AG20443 (cell line): ENCODE measurements at regions not wholly inside any gene's neighbourhood (a gene's known extent, or its start where the extent isn't known, plus 50 kb on each side); places are given as distances from the start of the nearest gene placed in this dataset.

Experiments used
- DNase-seq: peaks from one replicate; pipeline ENCODE4 v3.0.0; 2012; ENCODE audit warnings: low spot score, mixed read lengths

GRCh38 chr16:6498858-6499257 is 833.8 kb upstream of the RBFOX1 start:
- DNase-seq: no peak

DNA sequence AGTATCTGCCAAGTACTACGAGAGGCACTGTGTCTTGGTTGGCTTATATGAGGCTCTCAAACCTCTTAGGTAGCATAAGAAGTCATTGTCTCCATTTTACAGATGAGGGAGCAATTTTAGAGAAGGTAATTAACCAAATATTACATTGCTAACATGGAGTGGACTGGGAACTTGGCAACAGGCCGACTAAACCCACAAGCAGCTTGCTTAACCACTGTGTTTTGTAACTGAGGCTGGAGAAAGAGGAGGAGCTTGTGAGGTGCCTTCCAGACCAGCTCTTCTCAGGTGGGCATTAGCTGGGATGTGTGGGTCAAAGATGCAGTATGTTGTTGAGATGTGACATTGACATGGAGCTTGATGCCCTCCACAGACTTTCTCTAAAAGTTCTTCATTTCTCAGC is 835.6 kb upstream of the RBFOX1 start:
- no peak for DNase-seq

- no peak for DNase-seq
Observed at GRCh38 chr16:6495486-6496210, 837.0 kb upstream of the RBFOX1 start.

DNA sequence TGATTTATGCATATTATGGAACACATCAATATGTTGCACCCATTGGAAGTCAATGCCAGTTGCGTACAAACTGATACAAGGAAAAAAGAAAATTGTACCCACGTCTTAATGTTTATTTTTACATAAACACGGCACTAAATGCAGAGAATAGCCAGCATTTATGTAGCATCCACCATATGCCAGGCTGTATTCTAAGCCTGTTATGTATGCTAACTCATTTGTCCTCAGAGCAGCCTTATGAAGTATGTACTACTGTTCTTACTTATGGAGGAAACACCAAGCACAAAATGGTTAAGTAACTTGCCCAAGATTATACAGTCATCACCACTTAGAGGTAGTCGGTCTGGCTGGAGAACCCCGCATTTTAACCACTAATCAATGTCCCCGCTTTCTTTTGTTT is 837.9 kb upstream of the RBFOX1 start:
- no peak for DNase-seq

- no peak for DNase-seq
Observed at GRCh38 chr16:6493555-6493954, 839.1 kb upstream of the RBFOX1 start.

- no peak for DNase-seq
Observed at GRCh38 chr16:6492742-6493141, 839.9 kb upstream of the RBFOX1 start.

DNA sequence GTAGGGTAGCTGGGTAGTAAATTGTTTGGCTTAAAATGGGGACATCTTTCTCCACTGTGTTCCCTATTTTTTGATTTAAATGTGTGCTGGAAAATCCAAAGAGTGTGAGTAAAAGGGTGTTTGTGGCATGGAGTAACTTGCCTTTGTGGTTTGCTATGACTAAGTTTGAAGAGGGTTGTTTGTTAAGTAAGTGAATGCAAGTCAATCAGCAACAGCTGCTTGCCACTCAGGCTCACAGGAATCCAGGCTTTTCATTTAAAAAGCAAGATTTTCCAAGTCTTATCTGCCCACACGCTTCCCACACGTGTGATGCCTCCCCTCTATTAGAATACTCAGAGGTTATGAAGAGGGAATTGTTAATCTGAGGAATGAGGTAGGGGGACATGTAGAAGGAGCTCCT is 847.7 kb upstream of the RBFOX1 start:
- no peak for DNase-seq

DNA sequence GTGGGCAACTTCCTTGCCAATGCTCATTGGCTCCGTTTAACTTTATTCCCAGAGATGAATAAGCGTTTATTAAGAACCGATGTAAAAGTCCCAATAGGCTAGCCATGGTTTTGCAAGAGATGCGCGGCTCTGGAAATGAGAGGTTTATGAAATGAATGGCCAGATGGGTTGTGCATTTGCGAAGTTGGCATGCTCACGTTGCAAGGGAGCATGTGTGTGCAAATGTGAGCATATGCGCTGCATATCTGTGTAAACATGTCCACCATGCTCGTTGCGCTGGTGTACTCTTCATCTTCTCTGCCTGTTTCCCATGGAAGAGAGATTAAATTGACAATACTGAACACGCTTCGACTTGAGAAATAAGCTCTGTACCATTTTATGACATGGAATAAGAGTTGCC is 848.6 kb upstream of the RBFOX1 start:
- no peak for DNase-seq

- no peak for DNase-seq
Observed at GRCh38 chr16:6483469-6484033, 849.1 kb upstream of the RBFOX1 start.

- no peak for DNase-seq
Observed at GRCh38 chr16:6482696-6483468, 849.8 kb upstream of the RBFOX1 start.

DNA sequence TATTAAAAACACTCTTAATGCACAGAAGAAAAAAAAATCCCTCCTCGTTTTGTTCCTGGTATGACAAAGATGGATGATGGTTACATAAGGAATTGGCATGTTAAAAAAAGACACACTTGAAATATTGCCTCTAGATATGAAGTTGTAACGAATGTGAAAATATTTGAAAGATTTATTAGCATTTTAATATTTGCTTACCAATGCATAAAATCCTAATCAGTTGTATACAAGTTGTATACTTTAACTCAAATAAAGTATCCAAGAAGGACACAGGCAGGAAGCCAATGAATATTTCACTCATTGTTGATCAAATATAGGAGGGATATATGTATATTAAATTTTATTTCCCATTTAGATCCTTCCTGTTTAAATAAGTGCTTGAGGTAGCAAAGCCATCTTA is 850.8 kb upstream of the RBFOX1 start:
- no peak for DNase-seq

DNA sequence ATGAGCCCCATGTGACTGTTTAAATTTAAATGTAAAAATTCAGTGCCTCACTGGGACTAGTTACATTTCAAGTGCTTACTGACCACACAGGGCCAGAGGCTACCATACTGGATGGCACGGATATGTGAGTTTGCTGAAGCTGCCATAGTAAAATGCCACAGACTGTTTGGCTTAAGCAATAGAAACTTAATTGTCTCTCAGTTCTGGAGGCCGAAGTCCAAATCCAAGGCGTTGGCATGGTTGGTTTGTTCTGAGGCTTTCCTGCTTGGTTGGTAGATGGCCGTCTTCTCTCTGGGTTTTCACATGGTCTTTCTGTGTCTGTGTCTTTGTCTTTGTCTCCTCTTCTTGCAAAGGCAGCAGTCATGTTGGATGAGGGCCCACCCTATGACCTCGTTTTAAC is 878.9 kb upstream of the RBFOX1 start:
- no peak for DNase-seq

DNA sequence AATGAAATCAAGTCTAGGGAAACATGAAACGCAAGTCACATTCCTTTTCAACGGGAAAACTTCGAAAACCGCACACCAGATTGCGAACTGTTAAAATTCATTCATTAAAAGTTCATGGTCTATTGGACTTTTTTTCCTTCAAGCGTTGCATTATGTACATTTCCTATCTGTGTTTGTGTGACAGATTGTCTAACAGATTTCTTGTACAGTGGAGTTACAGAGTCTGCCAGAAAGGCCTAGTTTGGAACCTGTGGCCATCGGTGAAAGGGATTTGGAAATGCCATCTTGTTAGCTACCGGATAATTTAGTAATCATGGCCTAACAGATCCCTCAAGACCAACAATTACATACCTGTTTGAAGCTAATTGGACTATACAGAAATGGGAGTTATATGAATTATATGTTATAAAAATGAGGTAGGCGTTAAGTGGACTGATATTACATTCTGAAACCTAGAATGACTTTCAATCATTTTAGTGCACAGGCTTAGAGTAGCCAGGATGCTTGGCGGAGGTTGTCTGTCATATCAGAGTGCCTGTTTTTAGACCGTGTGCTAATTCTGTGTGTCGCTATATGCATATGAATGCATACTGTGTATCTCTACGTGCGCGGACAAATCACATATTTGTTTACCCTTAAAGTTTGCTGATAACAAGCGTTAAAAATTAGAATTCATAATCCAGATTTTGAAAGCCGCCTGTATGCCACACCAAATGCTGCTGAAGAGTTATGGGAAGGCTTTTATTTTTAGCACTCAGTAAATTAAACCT is 885.4 kb upstream of the RBFOX1 start:
- no peak for DNase-seq

- no peak for DNase-seq
Observed at GRCh38 chr16:6446370-6446769, 886.3 kb upstream of the RBFOX1 start.

DNA sequence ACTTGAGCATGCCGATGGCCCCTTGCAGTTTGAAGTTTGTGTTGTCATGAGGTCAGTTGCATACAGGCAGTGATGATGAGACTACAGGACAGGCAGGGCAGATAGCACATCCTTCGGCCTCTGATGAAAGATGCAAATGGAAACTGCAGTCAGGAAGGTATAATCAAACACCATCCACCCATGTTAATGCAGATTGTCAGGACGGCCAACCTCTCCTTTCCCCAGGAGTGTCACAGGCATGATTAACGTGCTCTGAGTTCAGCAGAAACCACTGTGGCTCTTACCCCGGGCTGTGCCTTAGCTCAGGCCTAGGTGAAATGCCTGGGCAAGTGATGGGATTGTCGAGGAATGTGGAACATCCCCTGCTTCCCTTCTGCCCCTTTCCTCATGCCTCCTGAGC is 893.5 kb upstream of the RBFOX1 start:
- no peak for DNase-seq

DNA sequence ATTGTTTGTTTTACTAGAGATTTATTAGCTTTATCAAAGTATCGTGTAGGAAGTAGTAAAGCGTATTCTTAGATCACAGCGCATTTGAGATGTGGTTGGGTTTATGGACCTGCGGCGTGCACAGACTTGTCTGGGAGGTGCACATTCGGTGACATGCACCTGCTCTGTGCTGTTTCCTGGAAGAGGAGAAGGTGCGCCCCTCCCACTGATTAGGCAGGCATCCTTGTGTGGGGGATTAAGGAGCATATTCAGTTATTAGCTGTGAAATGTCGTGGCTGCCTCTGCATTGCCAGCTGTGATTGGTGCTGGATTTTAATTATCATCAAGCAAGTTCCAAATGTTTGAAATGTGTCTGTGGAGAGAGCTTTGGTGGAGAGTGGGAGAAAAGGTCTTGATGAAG is 903.8 kb upstream of the RBFOX1 start:
- no peak for DNase-seq

- DNase-seq: no peak
Observed at GRCh38 chr16:6427621-6428020, 905.0 kb upstream of the RBFOX1 start.

DNA sequence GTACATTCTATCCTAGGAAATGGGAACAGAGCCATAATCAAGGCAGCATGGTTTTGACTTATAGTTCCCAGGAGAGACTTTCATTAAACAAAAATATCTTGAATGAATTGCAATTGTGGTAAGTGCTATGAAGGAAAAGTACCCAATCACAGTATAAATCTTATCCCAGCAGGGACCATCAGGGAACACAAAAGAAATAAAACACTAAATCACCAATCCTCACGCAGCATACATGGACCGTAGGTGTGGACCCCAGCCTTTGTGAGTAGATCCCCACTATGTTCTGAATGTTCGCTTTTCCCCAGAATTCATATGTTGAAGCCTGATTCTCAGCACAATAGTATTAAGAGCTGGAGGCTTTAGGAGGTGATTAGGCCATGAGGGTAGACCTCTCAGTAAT is 925.0 kb upstream of the RBFOX1 start:
- DNase-seq: no peak

- DNase-seq: no peak
Observed at GRCh38 chr16:6406028-6406427, 926.6 kb upstream of the RBFOX1 start.

- DNase-seq: no peak
Observed at GRCh38 chr16:6382924-6383459, 949.7 kb upstream of the RBFOX1 start.

- no peak for DNase-seq
Observed at GRCh38 chr16:6381896-6382295, 950.7 kb upstream of the RBFOX1 start.

GRCh38 chr16:6377956-6378355 is 954.7 kb upstream of the RBFOX1 start:
- no peak for DNase-seq
